COR-L47 (cell line): ENCODE measurements at regions not wholly inside any gene's neighbourhood (a gene's known extent, or its start where the extent isn't known, plus 50 kb on each side); places are given as distances from the start of the nearest gene placed in this dataset.

Source experiments
- DNase-seq: peaks from one replicate; lab custom pipeline; 2025; lab: John Stamatoyannopoulos, UW

DNA sequence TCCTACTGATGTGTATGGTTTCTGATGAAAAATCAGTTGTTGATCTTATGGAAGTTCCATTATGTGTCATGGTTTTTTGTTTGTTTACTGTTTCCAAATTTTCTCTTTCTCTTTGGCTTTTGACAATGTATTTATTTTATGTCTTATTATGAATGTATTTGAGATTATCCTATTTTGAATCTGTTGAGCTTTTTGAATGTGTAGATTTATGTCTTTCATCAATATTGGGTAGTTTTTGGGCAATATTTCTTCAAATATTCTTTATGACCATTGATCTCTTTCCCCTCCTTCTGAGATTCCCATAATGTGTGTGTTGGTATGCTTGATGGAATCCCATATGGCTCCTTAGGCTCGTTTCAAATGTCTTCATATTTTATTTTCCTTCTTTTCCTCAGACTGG is 80.5 kb upstream of the FAM47C start:
- DNase-seq, result no peak

DNA sequence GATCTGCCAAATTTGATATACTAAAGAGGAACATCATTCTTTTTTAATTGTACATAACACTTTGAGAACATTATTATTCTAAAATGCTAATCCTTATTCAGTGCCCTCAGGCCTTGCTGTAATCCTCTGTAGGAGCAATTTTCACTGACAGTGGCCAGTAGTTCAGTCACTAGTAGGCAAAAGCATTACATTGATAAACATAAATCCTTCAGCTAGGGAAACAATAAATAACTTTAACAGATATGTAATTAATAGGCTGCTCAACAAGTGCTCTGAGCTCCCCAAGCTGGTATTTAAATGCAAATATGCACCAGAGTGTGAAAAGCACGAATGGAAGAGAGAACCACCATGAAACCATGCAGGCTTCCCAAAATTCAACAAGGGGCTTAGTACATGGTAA is 77.7 kb upstream of the FAM47C start:
- DNase-seq, result no peak

DNA sequence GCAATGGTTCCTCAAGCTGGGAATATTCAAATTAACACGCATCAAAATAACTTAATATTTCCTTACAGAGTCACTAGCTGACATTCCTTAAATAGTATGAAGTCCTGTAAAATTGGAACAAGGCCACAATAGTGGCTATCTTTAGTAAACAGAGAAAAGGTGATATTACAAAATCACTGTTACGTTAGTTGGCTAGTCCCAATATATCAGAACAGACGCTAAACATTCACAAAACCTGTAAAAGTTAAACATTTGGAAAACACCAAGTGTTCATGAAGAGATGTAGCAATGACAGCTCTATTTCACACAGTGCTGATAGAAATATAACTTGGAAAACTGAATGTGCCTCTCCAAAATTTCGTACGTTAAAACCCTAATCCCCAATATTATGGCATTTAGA is 61.0 kb upstream of the FAM47C start:
- DNase-seq, result no peak

DNA sequence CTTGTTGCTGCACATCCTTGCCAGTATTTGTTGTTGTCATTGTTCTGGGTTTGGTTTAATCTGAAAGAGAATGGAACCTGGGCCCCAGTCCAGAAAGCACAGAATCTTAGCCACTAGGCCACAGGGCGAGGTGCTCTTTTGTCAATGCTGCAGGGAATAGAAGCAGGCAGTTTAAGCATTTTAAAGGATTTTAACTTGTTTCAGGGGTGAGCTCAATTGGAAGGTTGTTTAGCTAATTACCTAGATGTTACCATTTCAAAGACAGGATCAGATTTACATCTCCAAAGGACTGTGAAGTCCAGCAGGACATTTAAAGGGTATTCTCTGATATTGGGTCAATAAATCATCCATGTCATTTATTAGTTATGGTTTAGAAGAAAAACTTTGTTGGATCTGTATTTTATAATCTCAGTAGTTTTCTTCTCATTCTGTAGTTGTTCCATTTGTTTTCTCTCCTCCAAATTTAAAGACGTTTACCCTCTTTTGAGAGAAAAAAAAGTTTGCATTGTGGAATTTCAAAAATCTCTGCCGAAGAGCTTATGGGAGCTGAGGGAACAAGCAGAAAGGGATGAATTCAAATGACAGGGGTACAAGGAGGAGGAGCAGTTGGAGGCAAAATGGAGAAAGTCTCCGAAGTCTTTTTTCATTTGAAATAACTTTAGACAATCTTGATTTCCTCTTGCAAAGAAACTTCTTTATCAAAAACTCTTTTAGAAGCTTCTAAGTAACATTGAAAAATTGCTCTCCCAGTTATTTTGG is 57.5 kb upstream of the FAM47C start:
- no peak for DNase-seq

DNA sequence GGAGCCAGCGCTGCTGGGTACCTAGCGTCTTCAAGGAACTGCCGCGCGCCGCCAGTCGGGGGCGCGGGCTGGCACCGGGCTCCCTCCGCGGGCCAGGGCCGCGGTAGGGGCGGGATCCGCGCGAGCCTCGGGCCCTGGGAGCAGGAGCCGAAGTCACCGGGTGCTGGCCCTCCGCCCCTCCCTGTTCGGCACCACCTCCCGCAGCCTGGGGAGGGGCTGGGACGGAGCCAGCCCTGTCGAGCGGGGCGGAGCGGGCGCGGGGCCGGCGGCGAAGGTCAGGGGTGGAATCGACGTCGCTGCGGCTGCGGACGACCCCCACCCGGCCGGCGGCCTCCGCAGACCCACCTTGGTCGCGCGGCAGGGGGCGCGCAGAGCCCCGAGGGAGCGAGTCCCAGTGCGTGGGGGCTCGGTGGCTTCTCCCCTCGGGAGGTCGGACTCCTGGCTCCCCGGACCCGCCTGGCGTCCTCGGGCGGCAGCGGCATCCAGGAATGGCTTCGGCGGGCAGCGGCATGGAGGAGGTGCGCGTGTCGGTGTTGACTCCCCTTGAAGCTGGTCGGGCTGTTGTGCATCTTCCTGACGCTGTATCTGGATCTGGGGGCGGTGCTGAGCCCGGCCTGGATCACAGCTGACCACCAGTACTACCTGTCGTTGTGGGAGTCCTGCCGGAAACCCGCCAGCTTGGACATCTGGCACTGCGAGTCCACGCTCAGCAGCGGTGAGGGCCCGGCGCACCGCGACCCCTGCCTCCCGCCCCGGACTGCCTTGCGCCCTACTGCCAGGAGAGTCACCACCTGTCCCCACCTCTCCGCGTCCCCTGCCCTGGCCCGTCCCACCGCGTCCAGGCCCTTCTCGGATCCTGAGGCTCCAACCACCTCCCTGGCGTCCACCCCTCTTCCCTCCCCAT is 50.5 kb upstream of the FAM47C start:
- no peak for DNase-seq
